OCI-LY7 (cell line): ENCODE measurements at regions not wholly inside any gene's neighbourhood (a gene's known extent, or its start where the extent isn't known, plus 50 kb on each side); places are given as distances from the start of the nearest gene placed in this dataset.

Experiments used
- BruUV-seq: library from RNA; stranded (reverse); fragments of 400-500 nt; replicated peaks from 2 replicates; lab custom pipeline; 2021; lab: Mats Ljungman, UMichigan
- CTCF ChIA-PET: fragments of 300-600 bp; sonication (Branson Sonifier 250); formaldehyde crosslinking; loops from one replicate; lab custom pipeline; 2022; ENCODE audit warnings: antibody characterized with exemption; ENCODE audit not compliant: unreplicated experiment; lab: Charles Lee
- POLR2A ChIA-PET: fragments of 300-600 bp; sonication (Branson Sonifier 250); formaldehyde crosslinking; loops from one replicate; lab custom pipeline; 2022; ENCODE audit warnings: antibody characterized with exemption; lab: Charles Lee
- DNase-seq: peaks from one replicate; pipeline ENCODE4 v3.0.0-alpha.2; 2015; ENCODE audit warnings: low spot score
- H2AFZ ChIP-seq: fragments of 200-600 bp; sonication (generic), shearing (Covaris generic); 2 replicates; pipeline ENCODE4 v1.6.1; 2014; ENCODE audit warnings: mild to moderate bottlenecking, antibody characterized with exemption, low read length, moderate library complexity
- H3K27ac ChIP-seq: fragments of 200-600 bp; sonication (generic); 2 replicates; pipeline ENCODE4 v1.5.1; 2014; ENCODE audit warnings: mixed run types, low read depth, mild to moderate bottlenecking, moderate library complexity, low read length, inconsistent platforms; ENCODE audit not compliant: poor library complexity, severe bottlenecking
- H3K36me3 ChIP-seq: fragments of 200-600 bp; sonication (generic); 2 replicates; pipeline ENCODE4 v1.6.1; 2014; ENCODE audit warnings: mild to moderate bottlenecking, antibody characterized with exemption, low read length, moderate library complexity, mixed read lengths; ENCODE audit not compliant: insufficient read depth
- H3K4me1 ChIP-seq: fragments of 200-600 bp; sonication (generic); 2 replicates; pipeline ENCODE4 v1.5.1; 2014; ENCODE audit warnings: mild to moderate bottlenecking, low read length; ENCODE audit not compliant: insufficient read depth, poor library complexity, severe bottlenecking
- H3K4me2 ChIP-seq: fragments of 200-600 bp; sonication (generic); 2 replicates; pipeline ENCODE4 v1.6.1; 2014; ENCODE audit warnings: mild to moderate bottlenecking, low read length
- H3K4me3 ChIP-seq: fragments of 200-600 bp; sonication (generic); 2 replicates; pipeline ENCODE4 v1.5.1; 2014; ENCODE audit warnings: mild to moderate bottlenecking, low read depth, low read length; ENCODE audit not compliant: poor library complexity, severe bottlenecking
- H3K79me2 ChIP-seq: fragments of 200-600 bp; sonication (generic); 2 replicates; pipeline ENCODE4 v1.6.1; 2016; ENCODE audit warnings: low read depth, mild to moderate bottlenecking, low read length, moderate library complexity, mixed read lengths; ENCODE audit not compliant: insufficient read depth
- H3K9me2 ChIP-seq: fragments of 200-600 bp; sonication (generic); 2 replicates; pipeline ENCODE4 v1.6.1; 2016; ENCODE audit warnings: mild to moderate bottlenecking, low read length, mixed read lengths; ENCODE audit not compliant: insufficient read depth
- H3K9me3 ChIP-seq: fragments of 200-600 bp; sonication (generic); 2 replicates; pipeline ENCODE4 v1.6.1; 2014; ENCODE audit warnings: mild to moderate bottlenecking, mixed run types, low read length, mixed read lengths
- H4K20me1 ChIP-seq: fragments of 200-600 bp; sonication (generic); 2 replicates; pipeline ENCODE4 v1.6.1; 2014; ENCODE audit warnings: mild to moderate bottlenecking, antibody characterized with exemption, low read length, moderate library complexity, mixed read lengths; ENCODE audit not compliant: insufficient read depth
- EZH2phosphoT487 ChIP-seq: fragments of 200-600 bp; sonication (generic); IDR thresholded peaks from 2 replicates; pipeline ENCODE4 v1.6.1; 2018; ENCODE audit warnings: low read depth, borderline replicate concordance, mild to moderate bottlenecking, mixed run types, antibody characterized with exemption, low read length, moderate library complexity, mixed read lengths
- intact Hi-C: fragments of 100-400 bp; cut with micrococcal nuclease; formaldehyde crosslinking; loops from one replicate; pipeline ENCODE4 v1.10.0; 2022; ENCODE audit not compliant: unreplicated experiment
- TF ChIP-seq, protein P1 (sequence below): fragments of 200-600 bp; sonication (generic); conservative IDR thresholded peaks from 2 replicates; pipeline ENCODE4 v1.5.1; 2014; ENCODE audit warnings: mild to moderate bottlenecking, antibody characterized with exemption, low read length, moderate library complexity, mixed read lengths

DNA sequence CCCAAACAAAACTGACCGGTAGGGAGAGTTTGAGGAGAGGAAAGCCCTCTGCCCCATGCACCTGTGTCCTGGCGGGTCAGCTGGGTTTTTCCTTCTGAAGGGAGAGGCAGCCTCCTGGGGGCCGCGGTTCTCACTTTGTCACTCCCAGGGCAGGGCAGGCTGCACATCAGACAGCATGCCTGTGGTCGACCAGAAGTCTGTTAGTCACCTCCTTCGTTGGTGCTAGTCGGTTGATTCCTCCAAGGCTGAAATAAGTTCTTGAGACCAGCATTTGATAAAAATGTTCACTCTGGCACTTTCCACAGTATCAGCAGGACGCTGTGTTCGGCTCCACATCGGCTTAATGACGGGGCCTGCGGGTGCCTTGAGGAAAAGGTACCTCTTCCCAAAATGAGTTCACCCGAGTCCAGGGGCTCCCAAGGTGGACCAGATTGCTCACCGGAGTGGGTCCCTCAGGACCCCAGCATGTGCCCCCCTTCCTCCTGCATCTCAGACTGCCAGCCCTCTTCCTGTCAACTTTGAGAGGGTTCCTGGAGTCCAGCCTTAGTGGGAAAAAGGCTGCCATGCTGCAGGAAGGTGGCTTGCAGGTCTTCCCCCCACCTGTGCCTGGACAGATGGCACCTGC, 373.7 kb upstream of the B3GAT1 start:
- H3K79me2 ChIP-seq: no peaks in the 10 kb centered on the region
- no peak overlapping the region for H2AFZ ChIP-seq
- ChIA-PET POLR2A (no interaction called here), CTCF (no interaction called here)
- no peak overlapping the region for H3K4me2 ChIP-seq
- H4K20me1 ChIP-seq: no peaks in the 10 kb centered on the region
- H3K4me3 ChIP-seq: no peak overlapping the region
- H3K9me2 ChIP-seq: no peaks in the 10 kb centered on the region
- H3K36me3 ChIP-seq: no peaks in the 10 kb centered on the region
- intact Hi-C loops: no loop called here
- H3K9me3 ChIP-seq: no peaks in the 10 kb centered on the region
- TF ChIP-seq EZH2phosphoT487: no peak
- TF ChIP-seq, protein P1, sequence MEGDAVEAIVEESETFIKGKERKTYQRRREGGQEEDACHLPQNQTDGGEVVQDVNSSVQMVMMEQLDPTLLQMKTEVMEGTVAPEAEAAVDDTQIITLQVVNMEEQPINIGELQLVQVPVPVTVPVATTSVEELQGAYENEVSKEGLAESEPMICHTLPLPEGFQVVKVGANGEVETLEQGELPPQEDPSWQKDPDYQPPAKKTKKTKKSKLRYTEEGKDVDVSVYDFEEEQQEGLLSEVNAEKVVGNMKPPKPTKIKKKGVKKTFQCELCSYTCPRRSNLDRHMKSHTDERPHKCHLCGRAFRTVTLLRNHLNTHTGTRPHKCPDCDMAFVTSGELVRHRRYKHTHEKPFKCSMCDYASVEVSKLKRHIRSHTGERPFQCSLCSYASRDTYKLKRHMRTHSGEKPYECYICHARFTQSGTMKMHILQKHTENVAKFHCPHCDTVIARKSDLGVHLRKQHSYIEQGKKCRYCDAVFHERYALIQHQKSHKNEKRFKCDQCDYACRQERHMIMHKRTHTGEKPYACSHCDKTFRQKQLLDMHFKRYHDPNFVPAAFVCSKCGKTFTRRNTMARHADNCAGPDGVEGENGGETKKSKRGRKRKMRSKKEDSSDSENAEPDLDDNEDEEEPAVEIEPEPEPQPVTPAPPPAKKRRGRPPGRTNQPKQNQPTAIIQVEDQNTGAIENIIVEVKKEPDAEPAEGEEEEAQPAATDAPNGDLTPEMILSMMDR: no peak
- BruUV-seq: no TSS peak
- no peak overlapping the region for H3K27ac ChIP-seq
- H3K4me1 ChIP-seq: no peaks in the 10 kb centered on the region
- no peak for DNase-seq

DNA sequence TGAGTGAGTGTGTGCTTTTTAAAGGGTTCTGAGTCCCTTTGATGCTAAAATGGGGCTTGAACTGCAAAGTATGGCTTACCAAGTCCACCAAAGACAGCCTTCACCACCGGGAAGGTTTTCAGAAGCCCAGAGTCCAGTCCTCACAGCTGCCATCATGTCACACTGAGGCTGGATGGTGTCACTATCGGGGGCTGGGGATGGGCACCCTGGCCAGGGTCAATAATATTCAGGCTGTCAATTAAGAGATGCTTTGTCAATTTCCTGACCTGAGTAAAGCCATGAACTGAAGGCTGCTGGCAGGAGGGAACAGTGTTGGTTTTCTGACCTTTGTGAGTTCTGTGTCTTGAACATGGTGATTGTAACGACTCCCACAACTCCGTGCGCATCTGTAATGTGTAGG, 373.0 kb upstream of the B3GAT1 start:
- ChIA-PET POLR2A (no interaction called here), CTCF (no interaction called here)
- TF ChIP-seq EZH2phosphoT487: no peak
- TF ChIP-seq, protein P1: no peak

DNA sequence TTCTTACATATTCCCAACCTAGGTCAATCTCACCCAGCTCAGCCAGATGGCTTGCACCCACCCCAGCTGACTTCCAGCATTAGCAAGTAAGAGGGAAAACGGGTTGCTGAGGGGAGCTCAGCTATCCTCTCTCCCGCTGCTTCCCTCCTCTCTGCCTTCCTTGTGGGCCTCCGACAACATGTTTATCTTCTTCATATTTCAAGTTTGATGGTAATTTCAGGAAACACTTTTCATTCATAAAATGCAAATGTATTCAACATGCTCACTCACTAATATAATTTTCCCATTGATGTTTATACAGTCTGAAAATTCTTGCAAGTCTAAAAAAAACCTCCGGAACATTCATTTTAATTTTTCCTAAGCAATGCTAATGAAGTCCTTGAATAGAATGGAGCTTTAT, 372.5 kb upstream of the B3GAT1 start:
- no peaks in the 10 kb centered on the region for H3K79me2 ChIP-seq
- no peak for TF ChIP-seq EZH2phosphoT487
- TF ChIP-seq, protein P1: no peak
- intact Hi-C loops: no loop called here
- no peak for DNase-seq
- no peaks in the 10 kb centered on the region for H3K4me1 ChIP-seq
- no peak overlapping the region for H2AFZ ChIP-seq
- no peak overlapping the region for H3K27ac ChIP-seq
- no peaks in the 10 kb centered on the region for H3K36me3 ChIP-seq
- no TSS peak for BruUV-seq
- H3K9me3 ChIP-seq: no peaks in the 10 kb centered on the region
- no peaks in the 10 kb centered on the region for H3K9me2 ChIP-seq
- H4K20me1 ChIP-seq: no peaks in the 10 kb centered on the region
- no peak overlapping the region for H3K4me3 ChIP-seq
- CTCF ChIA-PET: no interaction called here
- H3K4me2 ChIP-seq: no peak overlapping the region
- POLR2A ChIA-PET: no interaction called here

More for the DNA sequence above, 373.0 kb upstream of the B3GAT1 start:
- Histone ChIP-seq H4K20me1 (no peaks in the 10 kb centered on the region), H3K79me2 (no peaks in the 10 kb centered on the region), H3K27ac (no peak overlapping the region), H3K4me3 (no peak overlapping the region), H3K9me2 (no peaks in the 10 kb centered on the region), H2AFZ (no peak overlapping the region), H3K4me2 (no peak overlapping the region), H3K4me1 (no peaks in the 10 kb centered on the region), H3K36me3 (no peaks in the 10 kb centered on the region), H3K9me3 (no peaks in the 10 kb centered on the region)
- intact Hi-C loops: no loop called here
- no peak for DNase-seq
- no TSS peak for BruUV-seq
